HG03025 (cell line): ENCODE measurements at regions not wholly inside any gene's neighbourhood (a gene's known extent, or its start where the extent isn't known, plus 50 kb on each side); places are given as distances from the start of the nearest gene placed in this dataset.
"Not testable (repeated sequence)": the region's sequence is repeated elsewhere in the genome, so short reads cannot be mapped to it uniquely, and the experiment has no call there.

Source experiments
- ATAC-seq: cut with Tn5 transposase; IDR thresholded peaks from one replicate; pipeline ENCODE4 v1.9.1; 2021; ENCODE audit warnings: mild to moderate bottlenecking, moderate library complexity; ENCODE audit not compliant: unreplicated experiment, low FRiP score

GRCh38 chr1:99361406-99361805 is 97.1 kb downstream of the PLPPR4 start:
- ATAC-seq, result no peak

GRCh38 chr1:99363531-99363930 is 99.2 kb downstream of the PLPPR4 start:
- ATAC-seq, result no peak

- no peak for ATAC-seq
Measured at GRCh38 chr1:99365141-99365540, 100.8 kb downstream of the PLPPR4 start.

GRCh38 chr1:99365545-99365944 is 101.3 kb downstream of the PLPPR4 start:
- no peak for ATAC-seq

GRCh38 chr1:99369154-99369553 is 104.9 kb downstream of the PLPPR4 start:
- ATAC-seq, result no peak

GRCh38 chr1:99370476-99370875 is 106.2 kb downstream of the PLPPR4 start:
- ATAC-seq, result no peak

GRCh38 chr1:99371413-99371812 is 107.1 kb downstream of the PLPPR4 start:
- ATAC-seq, result no peak

- no peak for ATAC-seq
Measured at GRCh38 chr1:99374109-99374508, 109.8 kb downstream of the PLPPR4 start.

GRCh38 chr1:99374693-99375092 is 110.4 kb downstream of the PLPPR4 start:
- ATAC-seq, result not testable (repeated sequence)

GRCh38 chr1:99384021-99384420 is 119.7 kb downstream of the PLPPR4 start:
- no peak for ATAC-seq

GRCh38 chr1:99385852-99386251 is 121.6 kb downstream of the PLPPR4 start:
- ATAC-seq, result no peak

- no peak for ATAC-seq
Measured at GRCh38 chr1:99396389-99396788, 132.1 kb downstream of the PLPPR4 start.

GRCh38 chr1:99397029-99397428 is 132.7 kb downstream of the PLPPR4 start:
- no peak for ATAC-seq

- no peak for ATAC-seq
Measured at GRCh38 chr1:99397863-99398262, 133.6 kb downstream of the PLPPR4 start.

GRCh38 chr1:99401556-99401955 is 137.3 kb downstream of the PLPPR4 start:
- ATAC-seq, result not testable (repeated sequence)

- ATAC-seq, result not testable (repeated sequence)
Measured at GRCh38 chr1:99404399-99404798, 140.1 kb downstream of the PLPPR4 start.

GRCh38 chr1:99405325-99405724 is 141.0 kb downstream of the PLPPR4 start:
- ATAC-seq, result not testable (repeated sequence)

GRCh38 chr1:99407018-99407417 is 142.7 kb downstream of the PLPPR4 start:
- no peak for ATAC-seq

GRCh38 chr1:99424087-99424486 is 159.8 kb downstream of the PLPPR4 start:
- ATAC-seq, result no peak

GRCh38 chr1:99429754-99430153 is 165.5 kb downstream of the PLPPR4 start:
- no peak for ATAC-seq

GRCh38 chr1:99438656-99439230 is 174.5 kb downstream of the PLPPR4 start:
- no peak for ATAC-seq

- ATAC-seq, result no peak
Measured at GRCh38 chr1:99439433-99440075, 175.3 kb downstream of the PLPPR4 start.
